HepG2 (cell line): ENCODE measurements at regions not wholly inside any gene's neighbourhood (a gene's known extent, or its start where the extent isn't known, plus 50 kb on each side); places are given as distances from the start of the nearest gene placed in this dataset.

Experiments
- ATAC-seq: fragments of 200-7000 bp; cut with Tn5 transposase; 3 replicates; pipeline ENCODE4 v1.9.1; 2020; ENCODE audit warnings: mild to moderate bottlenecking, moderate library complexity
- BruUV-seq: library from RNA; stranded (reverse); fragments of 400-500 nt; replicated peaks from 2 replicates; lab custom pipeline; 2021; lab: Mats Ljungman, UMichigan
- CTCF ChIA-PET: fragments of 300-600 bp; formaldehyde crosslinking; extraction: SDS; loops from one replicate; lab custom pipeline; 2021; ENCODE audit warnings: low total read pairs, inconsistent platforms, low intra/inter-chr PET ratio; lab: Yijun Ruan, JAX
- POLR2A ChIA-PET: fragments of 350-600 bp; sonication (Branson Sonifier 250); formaldehyde crosslinking; loops from one replicate; lab custom pipeline; 2020; ENCODE audit warnings: antibody characterized with exemption, inconsistent platforms; lab: Yijun Ruan, JAX
- DNase-seq: peaks from one replicate; pipeline ENCODE4 v3.0.0-alpha.2; 2015; ENCODE audit warnings: low spot score
- FAIRE-seq: peaks from 3 replicates; lab custom pipeline; 2011; peaks lifted over from hg19 to GRCh38; lab: Jason Lieb, UNC
- H2AFZ ChIP-seq: one replicate; pipeline ENCODE4 v1.6.1; 2011; ENCODE audit warnings: low read length, inconsistent platforms
- H3K27ac ChIP-seq: fragments of 300-600 bp; 3 replicates; pipeline ENCODE4 v1.8.0; 2011; ENCODE audit warnings: mixed run types, mild to moderate bottlenecking, mixed read lengths, low read length, inconsistent platforms; ENCODE audit not compliant: insufficient read depth; ENCODE audit errors: extremely low read length
- H3K27me3 ChIP-seq, 2 experiments: fragments of 200-600 bp in 1 of 2; 2 replicates in 1 of 2; 3 replicates in 1 of 2; pipeline versions ENCODE4 v1.6.0 to v1.8.0; 2011; ENCODE audit warnings: low read length in 2 of 2, mild to moderate bottlenecking in 2 of 2, moderate library complexity in 2 of 2, inconsistent platforms in 1 of 2; ENCODE audit not compliant: insufficient read depth in 2 of 2, control insufficient read depth in 1 of 2
- H3K36me3 ChIP-seq, 2 experiments: fragments of 200-600 bp in 1 of 2; replicated peaks in 1 of 2; 2 replicates in 1 of 2; 3 replicates in 1 of 2; pipeline versions ENCODE4 v1.5.1 to v1.8.0; 2011; ENCODE audit warnings: low read length in 2 of 2, inconsistent platforms in 1 of 2; ENCODE audit not compliant: insufficient read depth in 2 of 2, control insufficient read depth in 1 of 2
- H3K4me1 ChIP-seq: 2 replicates; pipeline ENCODE4 v1.5.1; 2012; ENCODE audit warnings: low read length, inconsistent platforms; ENCODE audit not compliant: insufficient read depth
- H3K4me2 ChIP-seq: 2 replicates; pipeline ENCODE4 v1.6.0; 2011; ENCODE audit warnings: low read depth, low read length, inconsistent platforms
- H3K4me3 ChIP-seq, 3 experiments: fragments of 200-600 bp in 1 of 3; sonication (generic), shearing (Covaris generic) in 1 of 3; replicated peaks in 1 of 3; 2 replicates each; pipeline ENCODE4 v1.5.1; 2011 to 2016; ENCODE audit warnings: low read length in 3 of 3, inconsistent platforms in 2 of 3, low read depth in 2 of 3, mild to moderate bottlenecking in 2 of 3, control low read depth in 1 of 3, mixed read lengths in 1 of 3; ENCODE audit not compliant: insufficient read depth in 1 of 3
- H3K79me2 ChIP-seq: one replicate; pipeline ENCODE4 v1.6.1; 2011; ENCODE audit warnings: low read length, inconsistent platforms; ENCODE audit not compliant: insufficient read depth
- H3K9ac ChIP-seq: 2 replicates; pipeline ENCODE4 v1.6.0; 2011; ENCODE audit warnings: mild to moderate bottlenecking, low read depth, low read length, inconsistent platforms; ENCODE audit not compliant: insufficient read depth
- H3K9me3 ChIP-seq: 2 replicates; pipeline ENCODE4 v1.5.1; 2012; ENCODE audit warnings: mild to moderate bottlenecking, low read length
- H4K20me1 ChIP-seq: 2 replicates; pipeline ENCODE4 v1.6.0; 2011; ENCODE audit warnings: inconsistent platforms, mild to moderate bottlenecking, low read length, moderate library complexity; ENCODE audit not compliant: insufficient read depth
- FOSL2 ChIP-seq: sonication (generic); formaldehyde crosslinking; IDR thresholded peaks from 2 replicates; pipeline ENCODE4 v1.4.0; 2020; ENCODE audit warnings: missing genetic modification reagents
- HMG20B ChIP-seq: conservative IDR thresholded peaks from 2 replicates; pipeline ENCODE4 v1.6.1; 2016; ENCODE audit warnings: missing genetic modification reagents, missing compliant biosample characterization
- HMGA1 ChIP-seq: sonication (generic); formaldehyde crosslinking; conservative IDR thresholded peaks from 2 replicates; pipeline ENCODE4 v1.4.0; 2020; ENCODE audit warnings: missing genetic modification reagents
- IKZF1 ChIP-seq: fragments of 450-650 bp; IDR thresholded peaks from 2 replicates; pipeline ENCODE4 v1.7.1; 2016
- KDM1A ChIP-seq: IDR thresholded peaks from 2 replicates; pipeline ENCODE4 v1.6.1; 2016; ENCODE audit warnings: missing compliant biosample characterization
- LRRFIP1 ChIP-seq: sonication (generic); formaldehyde crosslinking; conservative IDR thresholded peaks from 2 replicates; pipeline ENCODE4 v1.4.0; 2020; ENCODE audit warnings: missing genetic modification reagents
- MAF1 ChIP-seq: sonication (generic); formaldehyde crosslinking; IDR thresholded peaks from 2 replicates; pipeline ENCODE4 v1.5.0; 2020; ENCODE audit warnings: missing genetic modification reagents, borderline replicate concordance
- MAFK ChIP-seq, 2 experiments: IDR thresholded peaks in 1 of 2; conservative IDR thresholded peaks in 1 of 2; 2 replicates each; pipeline ENCODE4 v1.6.1; 2011; ENCODE audit warnings: improper control_type of control experiment in 2 of 2, low read length in 2 of 2
- MTA3 ChIP-seq: sonication (generic); formaldehyde crosslinking; IDR thresholded peaks from 2 replicates; pipeline ENCODE4 v1.4.0; 2020; ENCODE audit warnings: missing genetic modification reagents
- PPARG ChIP-seq: conservative IDR thresholded peaks from 2 replicates; pipeline ENCODE4 v1.6.1; 2016; ENCODE audit warnings: missing biosample characterization, missing genetic modification reagents
- SYNCRIP ChIP-seq: fragments of 200-400 bp; formaldehyde crosslinking; IDR thresholded peaks from 2 replicates; pipeline ENCODE4 v1.6.1; 2018; ENCODE audit warnings: mild to moderate bottlenecking, low read depth, low read length; ENCODE audit not compliant: insufficient read depth
- TBX2 ChIP-seq: sonication (generic); formaldehyde crosslinking; IDR thresholded peaks from 2 replicates; pipeline ENCODE4 v1.5.0; 2020; ENCODE audit warnings: missing genetic modification reagents, mild to moderate bottlenecking, borderline replicate concordance
- TFDP1 ChIP-seq: IDR thresholded peaks from 2 replicates; pipeline ENCODE4 v1.6.1; 2016; ENCODE audit warnings: missing compliant biosample characterization, missing genetic modification reagents, borderline replicate concordance
- ZBTB25 ChIP-seq: IDR thresholded peaks from 2 replicates; pipeline ENCODE4 v1.6.1; 2018; ENCODE audit warnings: missing genetic modification reagents
- ZNF264 ChIP-seq: sonication (generic); formaldehyde crosslinking; IDR thresholded peaks from 2 replicates; pipeline ENCODE4 v1.4.0; 2020; ENCODE audit warnings: missing genetic modification reagents
- ZNF317 ChIP-seq: sonication (generic); formaldehyde crosslinking; IDR thresholded peaks from 2 replicates; pipeline ENCODE4 v1.5.0; 2020; ENCODE audit warnings: mild to moderate bottlenecking, missing genetic modification reagents
- ZNF34 ChIP-seq: sonication (generic); formaldehyde crosslinking; IDR thresholded peaks from 2 replicates; pipeline ENCODE4 v1.4.0; 2020; ENCODE audit warnings: mild to moderate bottlenecking, missing genetic modification reagents, borderline replicate concordance
- ZNF383 ChIP-seq: sonication (generic); formaldehyde crosslinking; IDR thresholded peaks from 2 replicates; pipeline ENCODE4 v1.4.0; 2020; ENCODE audit warnings: missing genetic modification reagents, mild to moderate bottlenecking, borderline replicate concordance
- ZSCAN30 ChIP-seq: sonication (generic); formaldehyde crosslinking; IDR thresholded peaks from 2 replicates; pipeline ENCODE4 v1.5.0; 2020; ENCODE audit warnings: mild to moderate bottlenecking, missing genetic modification reagents
- in situ Hi-C: cut with HindIII; loops from 2 replicates; pipeline ENCODE4 v1.10.0; 2017; ENCODE audit warnings: low pct_unique_long_range_greater_than_20kb; ENCODE audit not compliant: extremely low pct_ligation_motif_present
- intact Hi-C: fragments of 100-400 bp; cut with micrococcal nuclease; formaldehyde crosslinking; loops from one replicate; pipeline ENCODE4 v1.10.0; 2022; ENCODE audit not compliant: unreplicated experiment

- TF ChIP-seq TFDP1 (CRISPR knock-in tag) (no peak), ZNF383 (CRISPR knock-in tag) (no peak), HMG20B (no peak), MAFK (conservative IDR thresholded peaks at IDR 0.05 in 1 of 2, IDR thresholded peaks at IDR 0.05 in 1 of 2; ENCODE audit: low read length in 2 of 2) (no peak)
Observed at GRCh38 chr7:119842786-119843185, 430.2 kb upstream of the KCND2 start (continued).

- intact Hi-C loops (no loop called here), in situ Hi-C loops (no loop called here)
- DNase-seq (no peak), FAIRE-seq (no peak), ATAC-seq (no peak)
- H3K9me3 ChIP-seq, result no peaks in the 10 kb centered on the region; the same call in 1 of the 2 replicates
- H3K27me3 ChIP-seq, result no peaks in the 10 kb centered on the region; a peak in 1 of 5 replicates
- ChIA-PET CTCF (no interaction called here), POLR2A (no interaction called here)
- H3K4me2 ChIP-seq, result no peak overlapping the region
- no peak for TF ChIP-seq ZNF317 (CRISPR knock-in tag)
- TF ChIP-seq MTA3 (CRISPR knock-in tag), result no peak
- no peak for TF ChIP-seq ZBTB25 (CRISPR knock-in tag)
- no peak for TF ChIP-seq HMGA1 (CRISPR knock-in tag)
- no peak for TF ChIP-seq FOSL2
- no peak for TF ChIP-seq TBX2
- no peak for TF ChIP-seq ZNF34
- TF ChIP-seq ZNF264, result no peak
- TF ChIP-seq KDM1A (CRISPR knock-in tag), result no peak
- no peak for TF ChIP-seq IKZF1
- no peak for TF ChIP-seq SYNCRIP
- TF ChIP-seq ZSCAN30 (CRISPR knock-in tag), result no peak
- TF ChIP-seq PPARG (CRISPR knock-in tag), result no peak
- no peak for TF ChIP-seq LRRFIP1
- TF ChIP-seq MAF1 (CRISPR knock-in tag), result no peak
- H2AFZ ChIP-seq, result no peak overlapping the region
- no peaks in the 10 kb centered on the region for H3K36me3 ChIP-seq
- H3K4me3 ChIP-seq, result no peak overlapping the region
- H4K20me1 ChIP-seq, result no peaks in the 10 kb centered on the region
- H3K79me2 ChIP-seq, result no peaks in the 10 kb centered on the region
- H3K27ac ChIP-seq, result no peak overlapping the region
- H3K4me1 ChIP-seq, result no peaks in the 10 kb centered on the region
- H3K9ac ChIP-seq, result no peak overlapping the region
- BruUV-seq, result no TSS peak
Observed at GRCh38 chr7:119861385-119861784, 411.6 kb upstream of the KCND2 start.
